Naive thymus-derived CD4-positive, alpha-beta T cell (primary cell): ENCODE measurements at regions not wholly inside any gene's neighbourhood (a gene's known extent, or its start where the extent isn't known, plus 50 kb on each side); places are given as distances from the start of the nearest gene placed in this dataset.
A peak's percentile ranks its signal among the peaks of the same experiment; 100 is the strongest.

Experiments
- ATAC-seq: fragments of 150-1000 bp; cut with Tn5 transposase; 2 replicates; pipeline ENCODE4 v1.10.0; 2021; ENCODE audit warnings: mild to moderate bottlenecking, moderate library complexity
- CTCF ChIA-PET: fragments of 350-600 bp; sonication (Branson Sonifier 250); formaldehyde crosslinking; loops from one replicate; lab custom pipeline; 2021; ENCODE audit warnings: antibody characterized with exemption; lab: Charles Lee
- POLR2A ChIA-PET: fragments of 350-600 bp; sonication (Branson Sonifier 250); formaldehyde crosslinking; loops from one replicate; lab custom pipeline; 2021; ENCODE audit warnings: antibody characterized with exemption, inconsistent platforms; lab: Charles Lee
- DNase-seq, 9 donors: peaks; one replicate each; pipeline versions ENCODE4 v3.0.0 to v3.0.0-alpha.2; 2020 to 2022; ENCODE audit warnings: mixed read lengths in 1 of 9
- H3K27ac ChIP-seq: one replicate; pipeline ENCODE4 v1.7.0; 2013; ENCODE audit warnings: mild to moderate bottlenecking, low read depth, low read length, moderate library complexity
- H3K27me3 ChIP-seq, 2 donors: one replicate each; pipeline ENCODE4 v1.7.0; 2013; ENCODE audit warnings: low read length in 2 of 2, mild to moderate bottlenecking in 2 of 2, moderate library complexity in 2 of 2; ENCODE audit not compliant: control insufficient read depth in 2 of 2, insufficient read depth in 2 of 2
- H3K36me3 ChIP-seq, 3 experiments: 1 replicate in 2 of 3; 2 replicates in 1 of 3; pipeline ENCODE4 v1.7.0; 2013; ENCODE audit warnings: low read length in 3 of 3, mild to moderate bottlenecking in 3 of 3, moderate library complexity in 1 of 3; ENCODE audit not compliant: insufficient read depth in 3 of 3, control insufficient read depth in 2 of 3
- H3K4me1 ChIP-seq, 2 donors: one replicate each; pipeline ENCODE4 v1.7.0; 2013; ENCODE audit warnings: low read length in 2 of 2, mild to moderate bottlenecking in 2 of 2, moderate library complexity in 1 of 2; ENCODE audit not compliant: control insufficient read depth in 2 of 2, insufficient read depth in 2 of 2
- H3K4me3 ChIP-seq: 2 replicates; pipeline ENCODE4 v1.7.0; 2013; ENCODE audit warnings: mild to moderate bottlenecking, low read length
- H3K9me3 ChIP-seq, 3 experiments: 1 replicate in 2 of 3; 2 replicates in 1 of 3; pipeline ENCODE4 v1.7.0; 2013; ENCODE audit warnings: low read length in 3 of 3; ENCODE audit not compliant: control insufficient read depth in 2 of 3
- H3K27ac Mint-ChIP-seq, 9 donors: one replicate each; pipeline ENCODE4 v1.8.0; 2020 to 2022; ENCODE audit warnings: mixed read lengths in 9 of 9, mild to moderate bottlenecking in 8 of 9, moderate library complexity in 5 of 9, inconsistent platforms in 2 of 9
- H3K27me3 Mint-ChIP-seq, 5 donors: one replicate each; pipeline ENCODE4 v1.8.0; 2021 to 2022; ENCODE audit warnings: mixed read lengths in 5 of 5, mild to moderate bottlenecking in 1 of 5
- H3K36me3 Mint-ChIP-seq, 5 donors: one replicate each; pipeline ENCODE4 v1.8.0; 2020 to 2022; ENCODE audit warnings: mixed read lengths in 5 of 5, mild to moderate bottlenecking in 3 of 5, inconsistent platforms in 1 of 5
- H3K4me1 Mint-ChIP-seq, 7 donors: one replicate each; pipeline ENCODE4 v1.8.0; 2020 to 2022; ENCODE audit warnings: mixed read lengths in 7 of 7, mild to moderate bottlenecking in 3 of 7, inconsistent platforms in 1 of 7
- H3K4me3 Mint-ChIP-seq, 10 donors: one replicate each; pipeline ENCODE4 v1.8.0; 2020 to 2022; ENCODE audit warnings: mild to moderate bottlenecking in 10 of 10, mixed read lengths in 10 of 10, moderate library complexity in 6 of 10, inconsistent platforms in 2 of 10
- H3K9me3 Mint-ChIP-seq, 11 donors: one replicate each; pipeline ENCODE4 v1.8.0; 2020 to 2022; ENCODE audit warnings: mixed read lengths in 11 of 11, mild to moderate bottlenecking in 4 of 11, inconsistent platforms in 1 of 11, moderate library complexity in 1 of 11
- intact Hi-C, 2 donors: fragments of 100-400 bp; cut with micrococcal nuclease; formaldehyde crosslinking; loops; one replicate each; pipeline ENCODE4 v1.15.1; 2023

DNA sequence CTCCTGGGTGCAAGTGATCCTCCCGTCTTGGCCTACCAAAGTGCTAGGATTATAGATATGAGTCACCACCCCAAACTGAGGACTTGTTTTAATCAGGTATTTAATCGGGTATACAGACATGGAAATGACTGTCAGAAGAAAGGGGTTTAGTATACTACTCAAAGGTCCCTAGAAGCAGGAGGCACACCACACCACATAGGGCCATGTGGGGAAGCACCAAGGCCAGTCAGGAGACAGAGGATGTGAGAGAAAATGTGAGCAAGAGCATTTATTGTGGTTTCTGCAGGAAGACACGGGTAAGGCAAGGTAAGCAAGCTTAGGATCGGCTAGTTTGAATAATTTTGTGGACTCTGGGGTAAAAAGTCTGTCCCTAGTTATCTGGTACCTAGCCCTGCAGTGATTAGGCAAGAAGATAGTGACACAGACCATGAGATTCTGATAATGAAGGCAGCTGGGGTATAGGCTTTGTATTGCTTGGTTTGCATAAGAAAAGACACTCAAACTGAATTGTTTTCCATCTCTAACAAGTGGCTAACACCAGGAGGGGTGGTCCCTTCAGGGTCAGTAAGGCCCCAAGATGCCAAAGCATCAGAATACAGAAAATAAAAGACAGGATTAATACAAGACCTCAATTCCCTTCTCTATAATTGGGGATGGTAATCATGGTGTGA lies 408.8 kb upstream of the F9 start:
- no peaks in the 10 kb centered on the region for H3K36me3 ChIP-seq
- Mint-ChIP-seq H3K36me3 (no peaks in the 10 kb centered on the region), H3K9me3 (peaks cover 0 to 6% (median 0%) of the 10 kb centered on the region in 11 donors), H3K4me1 (no peaks in the 10 kb centered on the region), H3K4me3 (no peak overlapping the region), H3K27ac (no peak overlapping the region), H3K27me3 (peaks cover 0 to 7% (median 0%) of the 10 kb centered on the region in 5 donors)
- intact Hi-C loops, result no loop called here
- no peak overlapping the region for H3K27ac ChIP-seq
- DNase-seq (no peak), ATAC-seq (no peak)
- no peak overlapping the region for H3K4me3 ChIP-seq
- no peaks in the 10 kb centered on the region for H3K9me3 ChIP-seq
- POLR2A ChIA-PET, result no interaction called here
- no peaks in the 10 kb centered on the region for H3K4me1 ChIP-seq
- H3K27me3 ChIP-seq, result no peaks in the 10 kb centered on the region
- CTCF ChIA-PET, result no interaction called here

DNA sequence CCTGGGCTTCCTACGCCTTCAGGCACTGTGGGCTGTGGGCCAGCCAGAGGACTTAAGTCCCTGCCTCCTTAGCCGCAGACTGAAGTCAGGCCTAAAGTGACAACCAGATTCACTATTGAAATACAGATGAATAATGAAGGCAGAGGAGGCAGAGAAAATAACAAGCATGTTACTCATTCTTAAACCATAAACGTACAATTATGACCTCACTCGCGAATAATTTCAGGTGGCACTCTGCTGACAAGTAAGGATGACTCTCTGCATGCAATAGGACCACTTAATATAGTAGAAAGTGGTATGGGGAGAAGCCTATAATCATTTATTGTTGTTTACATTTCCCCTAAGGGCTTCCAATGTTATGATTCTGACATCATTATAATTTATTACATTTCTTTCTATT lies 409.2 kb upstream of the FGF13 start:
- H3K27me3 Mint-ChIP-seq, result peaks cover 0 to 7% (median 0%) of the 10 kb centered on the region in 5 donors
- no peak for DNase-seq
- H3K9me3 Mint-ChIP-seq, result peaks cover 0 to 6% (median 0%) of the 10 kb centered on the region in 11 donors
- H3K4me3 ChIP-seq, result no peak overlapping the region
- H3K4me3 Mint-ChIP-seq, result no peak overlapping the region
- H3K4me1 ChIP-seq, result no peaks in the 10 kb centered on the region
- ATAC-seq, result no peak
- no peak overlapping the region for H3K27ac ChIP-seq
- intact Hi-C loops, result no loop called here
- no peak overlapping the region for H3K27ac Mint-ChIP-seq
- no peaks in the 10 kb centered on the region for H3K36me3 Mint-ChIP-seq
- H3K27me3 ChIP-seq, result no peaks in the 10 kb centered on the region
- no peaks in the 10 kb centered on the region for H3K9me3 ChIP-seq
- H3K36me3 ChIP-seq, result no peaks in the 10 kb centered on the region
- H3K4me1 Mint-ChIP-seq, result no peaks in the 10 kb centered on the region
- POLR2A ChIA-PET, result no interaction called here
- CTCF ChIA-PET, result no interaction called here

DNA sequence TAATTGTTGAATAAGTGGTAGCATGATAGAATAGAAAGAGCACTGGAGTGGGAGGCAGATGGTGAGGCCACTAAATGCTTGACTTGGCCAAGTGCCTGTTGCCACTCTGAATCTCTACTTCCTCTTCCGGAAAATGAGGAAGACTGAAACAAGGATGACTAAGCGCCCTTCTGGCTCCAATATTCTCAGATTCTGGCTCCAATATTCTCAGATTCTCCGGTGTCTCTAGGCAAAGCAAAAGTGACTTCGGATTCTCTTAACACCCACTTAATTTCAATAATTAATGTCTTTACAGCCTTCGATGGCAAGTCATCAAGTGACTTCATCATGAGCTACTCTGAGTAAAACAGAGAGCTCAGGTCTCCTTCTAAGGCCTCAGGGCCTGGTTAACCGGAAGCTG lies 402.2 kb upstream of the FGF13 start:
- H3K4me1 Mint-ChIP-seq, result no peaks in the 10 kb centered on the region
- Histone ChIP-seq H3K4me1 (no peaks in the 10 kb centered on the region), H3K27me3 (no peaks in the 10 kb centered on the region), H3K4me3 (no peak overlapping the region), H3K36me3 (no peaks in the 10 kb centered on the region), H3K9me3 (no peaks in the 10 kb centered on the region), H3K27ac (no peak overlapping the region)
- peaks cover 0 to 4% (median 0%) of the 10 kb centered on the region in 11 donors for H3K9me3 Mint-ChIP-seq
- no peak overlapping the region for H3K27ac Mint-ChIP-seq
- POLR2A ChIA-PET, result no interaction called here
- H3K36me3 Mint-ChIP-seq, result no peaks in the 10 kb centered on the region
- ATAC-seq (no peak), DNase-seq (no peak)
- intact Hi-C loops, result no loop called here
- no peaks in the 10 kb centered on the region for H3K27me3 Mint-ChIP-seq
- CTCF ChIA-PET, result no interaction called here
- no peak overlapping the region for H3K4me3 Mint-ChIP-seq

DNA sequence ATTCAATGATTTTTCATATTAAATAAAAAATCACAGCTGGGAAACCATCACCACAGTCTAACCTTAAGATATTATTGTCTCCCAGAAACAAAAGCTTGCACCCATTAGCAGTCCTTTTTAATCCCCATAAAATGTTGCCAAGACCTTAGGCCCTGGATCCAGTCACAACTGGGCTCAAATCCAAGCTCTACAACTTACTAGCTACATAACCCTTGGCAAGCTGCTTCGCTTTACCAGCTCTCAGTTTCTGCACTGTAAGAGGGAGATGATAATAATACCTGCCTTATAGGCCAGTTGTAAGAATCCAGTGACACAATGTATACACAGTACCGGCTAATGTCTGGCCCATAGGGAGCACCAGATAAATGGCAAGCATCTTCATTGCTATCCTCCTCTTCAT lies 400.9 kb upstream of the FGF13 start:
- ChIA-PET POLR2A (no interaction called here), CTCF (no interaction called here)
- Histone ChIP-seq H3K4me3 (no peak overlapping the region), H3K9me3 (no peaks in the 10 kb centered on the region), H3K36me3 (no peaks in the 10 kb centered on the region), H3K27me3 (no peaks in the 10 kb centered on the region), H3K4me1 (no peaks in the 10 kb centered on the region), H3K27ac (no peak overlapping the region)
- Mint-ChIP-seq H3K36me3 (no peaks in the 10 kb centered on the region), H3K27ac (no peak overlapping the region), H3K9me3 (peaks cover 0 to 4% (median 0%) of the 10 kb centered on the region in 11 donors), H3K4me3 (no peak overlapping the region), H3K4me1 (no peaks in the 10 kb centered on the region), H3K27me3 (no peaks in the 10 kb centered on the region)
- no peak for DNase-seq
- no peak for ATAC-seq
- intact Hi-C loops, result no loop called here

DNA sequence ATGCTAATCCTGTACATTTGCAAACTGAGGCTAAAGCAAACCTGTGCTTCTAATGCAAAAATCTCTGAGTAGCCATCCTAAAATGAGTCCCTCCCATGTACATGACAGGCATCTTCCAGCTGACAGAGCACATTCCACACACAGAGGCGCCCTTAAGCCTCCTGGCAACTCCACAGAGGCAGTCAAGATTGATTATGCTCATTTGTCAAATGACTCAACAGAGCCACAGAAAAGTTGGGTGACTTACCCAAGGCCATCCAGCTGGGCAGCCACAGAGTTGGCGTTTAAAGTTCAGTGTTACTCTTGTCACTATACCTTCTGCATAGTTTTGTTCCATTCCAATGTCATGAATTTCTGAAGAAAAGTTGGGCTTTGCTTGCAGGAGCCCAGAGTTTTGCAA lies 394.6 kb upstream of the FGF13 start:
- CTCF ChIA-PET, result no interaction called here
- Histone ChIP-seq H3K9me3 (no peaks in the 10 kb centered on the region), H3K27me3 (no peaks in the 10 kb centered on the region), H3K27ac (no peak overlapping the region), H3K36me3 (no peaks in the 10 kb centered on the region), H3K4me1 (no peaks in the 10 kb centered on the region), H3K4me3 (no peak overlapping the region)
- DNase-seq, result no peak
- Mint-ChIP-seq H3K27ac (no peak overlapping the region), H3K4me3 (no peak overlapping the region), H3K27me3 (no peaks in the 10 kb centered on the region), H3K4me1 (no peaks in the 10 kb centered on the region), H3K9me3 (peaks cover 0 to 2% (median 0%) of the 10 kb centered on the region in 11 donors), H3K36me3 (no peaks in the 10 kb centered on the region)
- POLR2A ChIA-PET, result no interaction called here
- intact Hi-C loops, result no loop called here
- ATAC-seq, result no peak

DNA sequence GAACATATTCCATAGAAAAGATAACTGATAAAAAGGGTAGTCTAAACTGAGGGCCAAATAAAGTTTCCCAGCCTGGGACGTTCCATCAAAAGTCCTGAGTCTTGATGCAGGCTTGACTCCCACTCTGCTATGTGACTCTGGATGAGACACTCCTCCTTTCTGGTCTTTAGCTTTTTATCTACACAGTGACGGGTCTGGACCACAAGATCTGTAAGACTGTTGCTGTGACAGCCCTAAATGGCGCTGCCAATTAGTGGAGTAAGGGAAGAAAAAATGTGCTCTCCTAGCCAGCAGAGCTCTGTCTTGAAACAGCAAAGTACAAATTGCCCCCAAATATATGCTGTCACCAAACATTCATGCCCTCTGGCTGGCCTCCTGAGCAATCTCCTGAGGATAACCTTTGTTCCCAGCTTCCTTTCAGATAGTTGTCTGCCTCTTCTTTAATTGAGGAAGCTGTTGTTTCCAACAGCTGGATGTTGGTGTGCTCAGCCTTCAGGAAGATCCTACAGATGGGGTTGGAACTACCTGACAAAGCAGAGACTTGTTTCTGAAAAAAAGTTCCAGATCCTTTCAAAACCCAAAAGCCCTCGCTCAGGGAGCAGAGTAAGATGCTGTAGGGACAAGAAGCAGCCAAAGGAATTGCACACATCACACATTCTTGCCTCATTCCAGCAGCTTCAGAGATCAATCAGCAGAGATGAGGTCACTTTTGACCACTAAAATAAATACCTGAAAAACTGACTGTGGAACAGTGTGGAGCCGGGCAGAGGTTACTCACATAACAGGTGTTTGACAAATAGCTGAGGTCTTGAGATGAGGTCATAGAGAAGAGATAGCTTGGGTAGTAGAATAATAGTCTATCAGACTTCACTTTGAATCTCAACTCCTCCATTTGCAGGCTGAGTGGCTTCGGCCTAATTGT lies 383.4 kb upstream of the FGF13 start:
- ChIA-PET POLR2A (no interaction called here), CTCF (no interaction called here)
- H3K27me3 ChIP-seq, result no peaks in the 10 kb centered on the region
- H3K4me3 Mint-ChIP-seq, result no peak overlapping the region
- no peak overlapping the region for H3K27ac ChIP-seq
- H3K4me3 ChIP-seq, result no peak overlapping the region
- no peaks in the 10 kb centered on the region for H3K27me3 Mint-ChIP-seq
- no peak for ATAC-seq
- no peaks in the 10 kb centered on the region for H3K36me3 ChIP-seq
- peak in 1 of 9 donors; percentile 0 for DNase-seq
- H3K27ac Mint-ChIP-seq, result no peak overlapping the region
- no peaks in the 10 kb centered on the region for H3K9me3 ChIP-seq
- intact Hi-C loops, result no loop called here
- H3K9me3 Mint-ChIP-seq, result no peaks in the 10 kb centered on the region
- H3K4me1 ChIP-seq, result no peaks in the 10 kb centered on the region
- H3K4me1 Mint-ChIP-seq, result no peaks in the 10 kb centered on the region
- no peaks in the 10 kb centered on the region for H3K36me3 Mint-ChIP-seq

DNA sequence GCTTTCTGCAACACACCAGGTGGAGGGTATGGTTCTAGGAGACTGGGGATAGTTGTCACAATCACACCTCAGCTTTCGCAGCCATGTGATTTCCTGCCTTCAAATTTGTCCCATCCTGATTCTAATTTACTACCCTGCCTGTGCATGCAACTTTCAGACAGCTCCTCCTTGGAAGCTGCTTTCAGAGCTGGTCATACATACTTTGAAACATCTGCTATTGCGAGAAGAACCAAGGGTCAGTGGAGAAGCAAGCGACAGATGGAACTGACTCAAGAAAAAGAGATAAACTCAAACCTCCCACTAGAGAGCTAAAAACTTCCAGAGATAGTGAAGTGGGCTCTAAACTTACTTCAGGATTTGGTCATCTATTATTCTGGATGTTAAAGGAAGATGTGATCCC lies 381.7 kb upstream of the FGF13 start:
- Histone ChIP-seq H3K27ac (no peak overlapping the region), H3K27me3 (no peaks in the 10 kb centered on the region), H3K4me1 (no peaks in the 10 kb centered on the region), H3K36me3 (no peaks in the 10 kb centered on the region), H3K9me3 (no peaks in the 10 kb centered on the region), H3K4me3 (no peak overlapping the region)
- DNase-seq (no peak), ATAC-seq (no peak)
- intact Hi-C loops, result no loop called here
- Mint-ChIP-seq H3K4me1 (no peaks in the 10 kb centered on the region), H3K27ac (no peak overlapping the region), H3K36me3 (no peaks in the 10 kb centered on the region), H3K9me3 (no peaks in the 10 kb centered on the region), H3K4me3 (no peak overlapping the region), H3K27me3 (no peaks in the 10 kb centered on the region)
- ChIA-PET CTCF (no interaction called here), POLR2A (no interaction called here)
